Gastrocnemius medialis (tissue), 4 donors: ENCODE measurements at regions not wholly inside any gene's neighbourhood (a gene's known extent, or its start where the extent isn't known, plus 50 kb on each side); places are given as distances from the start of the nearest gene placed in this dataset.

ENCODE experiments used
- POLR2A ChIP-seq, 2 donors: fragments of 450-650 bp; IDR thresholded peaks; one replicate each; pipeline ENCODE4 v1.6.1; 2017; ENCODE audit warnings: antibody characterized with exemption in 2 of 2, mild to moderate bottlenecking in 2 of 2, moderate library complexity in 2 of 2
- TF ChIP-seq, protein P1 (sequence below), 5 experiments: fragments of 450-650 bp in 3 of 5; fragments of 200-600 bp in 2 of 5; sonication (generic) in 2 of 5; IDR thresholded peaks in 4 of 5; conservative IDR thresholded peaks in 1 of 5; 1 replicate in 4 of 5; 2 replicates in 1 of 5; pipeline ENCODE4 v1.5.1; 2016 to 2019; ENCODE audit warnings: antibody characterized with exemption in 5 of 5, mild to moderate bottlenecking in 3 of 5, moderate library complexity in 3 of 5

DNA sequence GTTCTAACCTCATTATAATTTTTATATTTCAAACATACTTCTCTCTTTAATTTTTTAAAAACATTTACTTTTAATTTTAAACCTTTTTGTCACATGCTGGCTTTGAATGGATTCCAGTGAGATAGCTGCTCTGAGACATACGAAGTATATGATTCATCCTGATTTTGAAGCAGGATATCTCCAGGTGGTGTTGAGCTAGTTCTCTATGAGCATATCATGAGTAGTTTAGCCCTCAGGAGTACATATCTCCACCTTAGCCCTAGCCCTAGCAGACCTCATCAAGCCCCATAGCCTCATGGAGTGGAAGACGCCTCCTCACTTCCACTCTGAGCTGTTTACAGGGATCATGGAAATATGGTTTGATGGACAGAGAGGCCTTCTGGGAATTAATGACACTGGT lies 183.2 kb upstream of the C21orf91 start:
- TF ChIP-seq, protein P1, sequence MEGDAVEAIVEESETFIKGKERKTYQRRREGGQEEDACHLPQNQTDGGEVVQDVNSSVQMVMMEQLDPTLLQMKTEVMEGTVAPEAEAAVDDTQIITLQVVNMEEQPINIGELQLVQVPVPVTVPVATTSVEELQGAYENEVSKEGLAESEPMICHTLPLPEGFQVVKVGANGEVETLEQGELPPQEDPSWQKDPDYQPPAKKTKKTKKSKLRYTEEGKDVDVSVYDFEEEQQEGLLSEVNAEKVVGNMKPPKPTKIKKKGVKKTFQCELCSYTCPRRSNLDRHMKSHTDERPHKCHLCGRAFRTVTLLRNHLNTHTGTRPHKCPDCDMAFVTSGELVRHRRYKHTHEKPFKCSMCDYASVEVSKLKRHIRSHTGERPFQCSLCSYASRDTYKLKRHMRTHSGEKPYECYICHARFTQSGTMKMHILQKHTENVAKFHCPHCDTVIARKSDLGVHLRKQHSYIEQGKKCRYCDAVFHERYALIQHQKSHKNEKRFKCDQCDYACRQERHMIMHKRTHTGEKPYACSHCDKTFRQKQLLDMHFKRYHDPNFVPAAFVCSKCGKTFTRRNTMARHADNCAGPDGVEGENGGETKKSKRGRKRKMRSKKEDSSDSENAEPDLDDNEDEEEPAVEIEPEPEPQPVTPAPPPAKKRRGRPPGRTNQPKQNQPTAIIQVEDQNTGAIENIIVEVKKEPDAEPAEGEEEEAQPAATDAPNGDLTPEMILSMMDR (IDR thresholded peaks at IDR 0.05 in 4 of 5, conservative IDR thresholded peaks at IDR 0.05 in 1 of 5), result no peak
- TF ChIP-seq POLR2A (IDR thresholded peaks at IDR 0.05), result no peak
